Spleen (tissue), 11 donors: ENCODE measurements at regions not wholly inside any gene's neighbourhood (a gene's known extent, or its start where the extent isn't known, plus 50 kb on each side); places are given as distances from the start of the nearest gene placed in this dataset.

Source experiments
- DNase-seq: peaks from one replicate; pipeline ENCODE4 v3.0.0-alpha.2; 2020
- H3K27ac ChIP-seq, 8 donors: fragments of 200-600 bp; sonication (generic) in 7 of 8; 1 replicate in 4 of 8; 2 replicates in 4 of 8; pipeline versions ENCODE4 v1.5.0 to v1.8.0; 2016 to 2021; ENCODE audit warnings: inconsistent platforms in 4 of 8, mild to moderate bottlenecking in 4 of 8, moderate library complexity in 1 of 8
- H3K27me3 ChIP-seq, 7 donors: fragments of 200-600 bp; sonication (generic) in 6 of 7; replicated peaks in 1 of 7; 1 replicate in 4 of 7; 2 replicates in 3 of 7; pipeline versions ENCODE4 v1.5.0 to v1.8.0; 2016 to 2021; ENCODE audit warnings: inconsistent platforms in 3 of 7, mild to moderate bottlenecking in 1 of 7
- H3K36me3 ChIP-seq, 6 donors: fragments of 200-600 bp; sonication (generic) in 5 of 6; 1 replicate in 4 of 6; 2 replicates in 2 of 6; pipeline versions ENCODE4 v1.5.0 to v1.8.0; 2016 to 2021; ENCODE audit warnings: inconsistent platforms in 2 of 6
- H3K4me1 ChIP-seq, 6 donors: fragments of 200-600 bp; sonication (generic) in 5 of 6; 1 replicate in 3 of 6; 2 replicates in 3 of 6; pipeline versions ENCODE4 v1.5.0 to v1.8.0; 2016 to 2021; ENCODE audit warnings: inconsistent platforms in 3 of 6
- H3K4me3 ChIP-seq, 8 donors: fragments of 200-600 bp; sonication (generic) in 7 of 8; 1 replicate in 4 of 8; 2 replicates in 4 of 8; pipeline versions ENCODE4 v1.5.0 to v1.8.0; 2016 to 2021; ENCODE audit warnings: inconsistent platforms in 4 of 8, mild to moderate bottlenecking in 4 of 8, moderate library complexity in 2 of 8
- H3K9me3 ChIP-seq, 8 donors: fragments of 200-600 bp; sonication (generic) in 7 of 8; 1 replicate in 4 of 8; 2 replicates in 4 of 8; pipeline versions ENCODE4 v1.5.0 to v1.8.0; 2016 to 2021; ENCODE audit warnings: inconsistent platforms in 4 of 8
- CTCF ChIP-seq, 11 experiments: fragments of 200-600 bp in 7 of 11; fragments of 450-650 bp in 4 of 11; sonication (generic) in 4 of 11; IDR thresholded peaks in 8 of 11; conservative IDR thresholded peaks in 3 of 11; 1 replicate in 7 of 11; 2 replicates in 4 of 11; pipeline versions ENCODE4 v1.4.0 to v1.8.0; 2016 to 2021; ENCODE audit warnings: antibody characterized with exemption in 11 of 11, inconsistent platforms in 4 of 11, mild to moderate bottlenecking in 1 of 11
- POLR2A ChIP-seq, 3 donors: fragments of 450-650 bp; IDR thresholded peaks; one replicate each; pipeline ENCODE4 v1.5.1; 2017; ENCODE audit warnings: antibody characterized with exemption in 3 of 3, mild to moderate bottlenecking in 1 of 3
- POLR2AphosphoS5 ChIP-seq, 3 donors: sonication (generic); formaldehyde crosslinking; IDR thresholded peaks; one replicate each; pipeline ENCODE4 v1.5.1; 2017; ENCODE audit warnings: antibody characterized with exemption in 3 of 3
- WGBS, 5 donors: extraction: QIAGEN DNeasy Blood & Tissue Kit in 3 of 5; methylation state at CpG; one replicate each; pipeline versions ENCODE4 v1.1.5 to v1.1.7; 2013 to 2018; 5-methylcytosine and 5-hydroxymethylcytosine counted together
- intact Hi-C: fragments of 100-400 bp; cut with DNase I; formaldehyde crosslinking; loops from one replicate; pipeline ENCODE4 v1.15.0; 2023; ENCODE audit warnings: low total_unique reads
- donor health status: healthy with polysubstance abuse.
- donor health status: DM: no; HTN: no; CAD: no; lungs with moderate emphysema.
- donor health status: DM: no; HTN: no; CAD: no.
- donor health status: Bipolar disorder and iron deficiency.
- donor health status: healthy.
- donor health status: DM: no; HTN: no; CAD: no.
- donor health status: DM: yes; HTN: yes; CAD: no.

GRCh38 chr3:181239441-181239840 lies 249.9 kb upstream of the DNAJC19 start:
- intact Hi-C loops = no loop called here
- no peak for DNase-seq
- Histone ChIP-seq H3K9me3 (peaks cover 0 to 2% (median 0%) of the 10 kb centered on the region in 8 donors), H3K27me3 (no peaks in the 10 kb centered on the region), H3K27ac (no peak overlapping the region), H3K4me1 (no peaks in the 10 kb centered on the region), H3K4me3 (no peak overlapping the region), H3K36me3 (no peaks in the 10 kb centered on the region)
- WGBS, 5 donors = 70 to 81% (median 73%) methylated on average over 2 of the region's 2 CpGs
- TF ChIP-seq POLR2A (IDR thresholded peaks at IDR 0.05) (no peak), POLR2AphosphoS5 (IDR thresholded peaks at IDR 0.05) (no peak), CTCF (IDR thresholded peaks at IDR 0.05 in 8 of 11, conservative IDR thresholded peaks at IDR 0.05 in 3 of 11) (no peak)

DNA sequence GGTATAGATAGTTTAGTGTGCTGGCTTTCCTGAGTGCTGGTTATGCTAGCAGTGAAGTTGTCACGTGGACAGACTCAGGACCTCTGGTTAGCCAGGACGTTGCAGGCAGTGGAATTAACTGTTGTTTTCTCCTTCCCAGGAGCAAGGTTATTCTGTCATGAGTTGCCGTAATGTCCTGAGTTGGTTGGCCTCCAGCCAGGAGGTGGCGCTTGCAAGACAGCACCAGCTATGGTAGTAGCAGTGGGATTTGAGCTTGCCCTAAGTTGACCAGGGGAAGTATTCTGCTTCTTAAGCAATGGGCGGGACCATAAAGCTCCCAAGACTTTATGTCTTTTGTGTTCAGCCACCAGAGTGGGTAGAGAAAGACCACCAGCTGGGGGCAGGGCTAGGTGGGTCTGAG lies 240.7 kb upstream of the DNAJC19 start:
- H3K4me3 ChIP-seq = no peak overlapping the region
- no peak for TF ChIP-seq POLR2A (IDR thresholded peaks at IDR 0.05)
- no peak for TF ChIP-seq CTCF (IDR thresholded peaks at IDR 0.05 in 8 of 11, conservative IDR thresholded peaks at IDR 0.05 in 3 of 11)
- no peak for TF ChIP-seq POLR2AphosphoS5 (IDR thresholded peaks at IDR 0.05)
- H3K9me3 ChIP-seq = no peaks in the 10 kb centered on the region
- intact Hi-C loops = no loop called here
- no peaks in the 10 kb centered on the region for H3K36me3 ChIP-seq
- 74 to 85% (median 80%) methylated on average over 5 of the region's 5 CpGs for whole genome bisulfite sequencing, 5 donors
- DNase-seq = no peak
- no peaks in the 10 kb centered on the region for H3K27me3 ChIP-seq
- no peaks in the 10 kb centered on the region for H3K4me1 ChIP-seq
- H3K27ac ChIP-seq = no peak overlapping the region

- 49 to 68% (median 60%) methylated on average over 2 of the region's 2 CpGs for WGBS, 5 donors
- TF ChIP-seq CTCF (IDR thresholded peaks at IDR 0.05 in 8 of 11, conservative IDR thresholded peaks at IDR 0.05 in 3 of 11) (no peak), POLR2AphosphoS5 (IDR thresholded peaks at IDR 0.05) (no peak), POLR2A (IDR thresholded peaks at IDR 0.05) (no peak)
- no peaks in the 10 kb centered on the region for H3K36me3 ChIP-seq
These were observed 223.8 kb upstream of the DNAJC19 start for GRCh38 chr3:181213347-181213746.

GRCh38 chr3:181212271-181212670 lies 222.7 kb upstream of the DNAJC19 start:
- DNase-seq = no peak
- no peaks in the 10 kb centered on the region for H3K36me3 ChIP-seq
- no peak overlapping the region for H3K4me3 ChIP-seq
- peaks cover 0 to 12% (median 0%) of the 10 kb centered on the region in 7 donors for H3K27me3 ChIP-seq
- no peak overlapping the region for H3K27ac ChIP-seq
- no peaks in the 10 kb centered on the region for H3K4me1 ChIP-seq
- TF ChIP-seq CTCF (IDR thresholded peaks at IDR 0.05 in 8 of 11, conservative IDR thresholded peaks at IDR 0.05 in 3 of 11) (no peak), POLR2A (IDR thresholded peaks at IDR 0.05) (no peak), POLR2AphosphoS5 (IDR thresholded peaks at IDR 0.05) (no peak)
- H3K9me3 ChIP-seq = no peaks in the 10 kb centered on the region
- intact Hi-C loops = no loop called here
- 52 to 70% (median 63%) methylated on average over 1 of the region's 1 CpG for WGBS, 5 donors

More at GRCh38 chr3:181213347-181213746, 223.8 kb upstream of the DNAJC19 start:
- no peak for DNase-seq
- H3K27ac ChIP-seq = no peak overlapping the region
- peaks cover 0 to 12% (median 0%) of the 10 kb centered on the region in 7 donors for H3K27me3 ChIP-seq
- H3K4me1 ChIP-seq = no peaks in the 10 kb centered on the region
- H3K4me3 ChIP-seq = no peak overlapping the region
- intact Hi-C loops = no loop called here
- no peaks in the 10 kb centered on the region for H3K9me3 ChIP-seq
